Skeletal muscle tissue (tissue), 3 donors: ENCODE measurements at regions not wholly inside any gene's neighbourhood (a gene's known extent, or its start where the extent isn't known, plus 50 kb on each side); places are given as distances from the start of the nearest gene placed in this dataset.
"Not testable (repeated sequence)": the region's sequence is repeated elsewhere in the genome, so short reads cannot be mapped to it uniquely, and the experiment has no call there.

ENCODE experiments used
- H3K27ac ChIP-seq: one replicate; pipeline ENCODE4 v1.7.0; 2013; ENCODE audit warnings: mild to moderate bottlenecking, low read depth, low read length, inconsistent platforms
- H3K27me3 ChIP-seq, 3 donors: one replicate each; pipeline ENCODE4 v1.7.0; 2013; ENCODE audit warnings: low read length in 3 of 3; ENCODE audit not compliant: control insufficient read depth in 3 of 3, insufficient read depth in 3 of 3
- H3K36me3 ChIP-seq, 3 donors: one replicate each; pipeline ENCODE4 v1.7.0; 2013; ENCODE audit warnings: low read length in 3 of 3; ENCODE audit not compliant: control insufficient read depth in 3 of 3, insufficient read depth in 3 of 3
- H3K4me1 ChIP-seq, 3 donors: one replicate each; pipeline ENCODE4 v1.7.0; 2013; ENCODE audit warnings: low read length in 3 of 3, mild to moderate bottlenecking in 3 of 3; ENCODE audit not compliant: control insufficient read depth in 3 of 3, insufficient read depth in 3 of 3
- H3K4me3 ChIP-seq, 3 donors: one replicate each; pipeline ENCODE4 v1.7.0; 2013; ENCODE audit warnings: low read length in 3 of 3
- H3K9ac ChIP-seq, 3 donors: one replicate each; pipeline ENCODE4 v1.7.0; 2013; ENCODE audit warnings: low read length in 3 of 3, mild to moderate bottlenecking in 3 of 3, moderate library complexity in 2 of 3, low read depth in 1 of 3
- H3K9me3 ChIP-seq, 3 donors: one replicate each; pipeline ENCODE4 v1.7.0; 2013; ENCODE audit warnings: low read length in 3 of 3; ENCODE audit not compliant: control insufficient read depth in 3 of 3
- donor health status: Osteomylitis.

GRCh38 chr11:135019343-135019871 lies 607.4 kb upstream of the B3GAT1 start:
- no peak overlapping the region for H3K27ac ChIP-seq
- no peak overlapping the region for H3K9ac ChIP-seq
- no peaks in the 10 kb centered on the region for H3K27me3 ChIP-seq
- no peaks in the 10 kb centered on the region for H3K4me1 ChIP-seq
- no peak overlapping the region for H3K4me3 ChIP-seq
- H3K36me3 ChIP-seq, result no peaks in the 10 kb centered on the region
- H3K9me3 ChIP-seq, result no peaks in the 10 kb centered on the region

GRCh38 chr11:135017296-135017695 lies 605.3 kb upstream of the B3GAT1 start:
- Histone ChIP-seq H3K36me3 (no peaks in the 10 kb centered on the region), H3K4me1 (no peaks in the 10 kb centered on the region), H3K9me3 (no peaks in the 10 kb centered on the region), H3K4me3 (no peak overlapping the region), H3K27me3 (no peaks in the 10 kb centered on the region), H3K9ac (no peak overlapping the region), H3K27ac (no peak overlapping the region)

- Histone ChIP-seq H3K4me3 (no peak overlapping the region), H3K9ac (no peak overlapping the region), H3K27ac (no peak overlapping the region), H3K4me1 (no peaks in the 10 kb centered on the region), H3K36me3 (no peaks in the 10 kb centered on the region), H3K9me3 (no peaks in the 10 kb centered on the region), H3K27me3 (no peaks in the 10 kb centered on the region)
Measured at GRCh38 chr11:135015966-135016365, 603.9 kb upstream of the B3GAT1 start.

DNA sequence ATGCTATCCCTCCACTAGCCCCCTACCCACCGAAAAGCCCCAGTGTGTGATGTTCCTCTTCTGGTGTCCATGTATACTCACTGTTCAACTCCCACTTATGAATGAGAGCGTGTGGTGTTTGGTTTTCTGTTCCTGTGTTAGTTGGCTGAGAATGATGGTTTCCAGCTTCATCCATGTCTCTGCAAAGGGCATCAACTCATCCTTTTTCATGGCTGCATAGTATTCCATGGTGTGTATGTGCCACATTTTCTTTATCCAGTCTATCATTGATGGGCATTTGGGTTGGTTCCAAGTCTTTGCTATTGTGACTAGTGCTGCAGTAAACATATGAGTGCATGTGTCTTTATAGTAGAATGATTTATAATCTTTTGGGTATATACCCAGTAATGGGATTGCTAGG lies 599.3 kb upstream of the B3GAT1 start:
- H3K27ac ChIP-seq, H3K4me1 ChIP-seq: not testable (repeated sequence)

GRCh38 chr11:135009125-135009524 lies 597.1 kb upstream of the B3GAT1 start:
- no peak overlapping the region for H3K9ac ChIP-seq
- no peak overlapping the region for H3K4me3 ChIP-seq
- no peaks in the 10 kb centered on the region for H3K36me3 ChIP-seq
- H3K27me3 ChIP-seq, result peaks cover 0 to 8% (median 2%) of the 10 kb centered on the region in 3 donors
- H3K4me1 ChIP-seq, result no peaks in the 10 kb centered on the region
- no peak overlapping the region for H3K27ac ChIP-seq
- H3K9me3 ChIP-seq, result no peaks in the 10 kb centered on the region

More for the DNA sequence above, 599.3 kb upstream of the B3GAT1 start:
- not testable (repeated sequence) for H3K9me3 ChIP-seq, H3K9ac ChIP-seq, H3K4me3 ChIP-seq, H3K27me3 ChIP-seq, H3K36me3 ChIP-seq

DNA sequence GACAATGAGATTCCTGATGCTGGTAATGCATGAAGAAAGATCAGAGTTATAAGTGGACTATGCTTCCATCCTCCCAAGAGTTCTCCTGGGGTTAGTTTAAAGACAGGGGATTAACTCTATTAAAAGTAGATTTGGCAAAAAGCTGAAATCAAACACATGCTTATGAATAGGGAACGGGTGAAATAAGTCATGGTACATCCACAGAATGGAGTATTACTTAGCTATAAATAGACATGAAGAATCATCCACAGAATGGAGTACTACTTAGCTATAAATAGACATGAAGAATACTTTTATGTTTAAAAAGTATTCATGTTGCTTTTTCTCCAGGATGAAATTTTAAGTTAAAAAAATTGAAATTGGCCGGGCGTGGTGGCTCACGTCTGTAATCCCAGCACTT lies 596.4 kb upstream of the B3GAT1 start:
- peaks cover 0 to 8% (median 2%) of the 10 kb centered on the region in 3 donors for H3K27me3 ChIP-seq
- H3K4me3 ChIP-seq, result no peak overlapping the region
- H3K27ac ChIP-seq, result no peak overlapping the region
- H3K36me3 ChIP-seq, result no peaks in the 10 kb centered on the region
- no peak overlapping the region for H3K9ac ChIP-seq
- H3K4me1 ChIP-seq, result no peaks in the 10 kb centered on the region
- no peaks in the 10 kb centered on the region for H3K9me3 ChIP-seq

DNA sequence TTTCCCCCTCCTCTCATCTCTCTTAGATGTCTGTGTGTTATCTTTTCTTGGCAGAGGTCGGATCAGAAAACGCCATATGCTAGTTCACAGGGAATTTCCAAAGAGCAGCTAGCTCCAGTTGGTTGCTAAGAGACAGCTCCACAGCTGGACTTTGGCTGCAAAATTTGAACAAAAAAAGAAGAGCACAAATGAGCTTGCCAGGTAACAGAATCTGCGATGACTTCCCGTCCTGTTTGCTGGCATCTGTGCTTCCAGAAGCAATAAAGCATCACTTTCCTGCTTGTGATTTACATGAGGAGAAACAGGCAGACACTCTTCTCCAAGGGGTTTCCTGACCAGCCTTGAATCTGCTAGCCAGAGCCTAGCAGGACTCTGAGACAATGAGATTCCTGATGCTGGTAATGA lies 596.0 kb upstream of the B3GAT1 start:
- H3K36me3 ChIP-seq, result no peaks in the 10 kb centered on the region
- H3K4me1 ChIP-seq, result no peaks in the 10 kb centered on the region
- no peak overlapping the region for H3K9ac ChIP-seq
- H3K27me3 ChIP-seq, result peaks cover 0 to 8% (median 2%) of the 10 kb centered on the region in 3 donors
- no peaks in the 10 kb centered on the region for H3K9me3 ChIP-seq
- H3K27ac ChIP-seq, result no peak overlapping the region
- H3K4me3 ChIP-seq, result no peak overlapping the region

DNA sequence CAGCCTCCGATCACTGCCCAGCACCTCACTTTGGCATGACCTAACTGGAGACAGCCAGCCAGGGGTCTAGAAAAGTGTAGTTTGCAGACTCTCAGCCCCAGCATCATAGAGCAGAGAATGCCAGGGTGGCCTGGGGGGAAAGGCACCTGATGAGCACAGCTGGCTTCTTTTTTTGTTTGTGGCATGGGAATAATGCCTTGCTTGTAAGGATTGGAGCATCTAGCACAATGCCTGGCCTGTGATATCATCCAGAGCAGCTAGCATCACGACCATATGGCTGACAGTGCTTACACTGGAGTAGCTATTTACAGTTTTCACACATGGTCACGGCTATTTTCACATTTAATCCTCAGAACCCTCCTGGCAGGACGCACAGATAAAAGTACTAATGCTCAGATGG lies 594.8 kb upstream of the B3GAT1 start:
- no peaks in the 10 kb centered on the region for H3K9me3 ChIP-seq
- H3K36me3 ChIP-seq, result no peaks in the 10 kb centered on the region
- H3K27ac ChIP-seq, result no peak overlapping the region
- no peak overlapping the region for H3K9ac ChIP-seq
- no peaks in the 10 kb centered on the region for H3K4me1 ChIP-seq
- H3K4me3 ChIP-seq, result no peak overlapping the region
- H3K27me3 ChIP-seq, result peaks cover 0 to 8% (median 2%) of the 10 kb centered on the region in 3 donors

GRCh38 chr11:135004495-135004894 lies 592.5 kb upstream of the B3GAT1 start:
- H3K27ac ChIP-seq, result no peak overlapping the region
- no peaks in the 10 kb centered on the region for H3K9me3 ChIP-seq
- peaks cover 0 to 9% (median 2%) of the 10 kb centered on the region in 3 donors for H3K27me3 ChIP-seq
- H3K9ac ChIP-seq, result no peak overlapping the region
- H3K36me3 ChIP-seq, result no peaks in the 10 kb centered on the region
- H3K4me1 ChIP-seq, result no peaks in the 10 kb centered on the region
- H3K4me3 ChIP-seq, result no peak overlapping the region

GRCh38 chr11:135002236-135002635 lies 590.2 kb upstream of the B3GAT1 start:
- Histone ChIP-seq H3K27ac (no peak overlapping the region), H3K4me3 (no peak overlapping the region), H3K9ac (no peak overlapping the region), H3K36me3 (no peaks in the 10 kb centered on the region), H3K9me3 (peaks cover 0 to 2% (median 0%) of the 10 kb centered on the region in 3 donors), H3K4me1 (no peaks in the 10 kb centered on the region), H3K27me3 (peaks cover 0 to 12% (median 2%) of the 10 kb centered on the region in 3 donors)
